GM10266 (cell line): ENCODE measurements at regions not wholly inside any gene's neighbourhood (a gene's known extent, or its start where the extent isn't known, plus 50 kb on each side); places are given as distances from the start of the nearest gene placed in this dataset.
"Not testable (repeated sequence)": the region's sequence is repeated elsewhere in the genome, so short reads cannot be mapped to it uniquely, and the experiment has no call there.

Experiments
- DNase-seq: peaks from one replicate; pipeline ENCODE4 v3.0.0; 2012; ENCODE audit errors: extremely low spot score
- TF ChIP-seq, protein P1 (sequence below): IDR thresholded peaks from 2 replicates; pipeline ENCODE4 v1.5.1; 2012; ENCODE audit warnings: mild to moderate bottlenecking, low read depth; ENCODE audit not compliant: control insufficient read depth, insufficient read depth; ENCODE audit errors: missing control alignments

DNA sequence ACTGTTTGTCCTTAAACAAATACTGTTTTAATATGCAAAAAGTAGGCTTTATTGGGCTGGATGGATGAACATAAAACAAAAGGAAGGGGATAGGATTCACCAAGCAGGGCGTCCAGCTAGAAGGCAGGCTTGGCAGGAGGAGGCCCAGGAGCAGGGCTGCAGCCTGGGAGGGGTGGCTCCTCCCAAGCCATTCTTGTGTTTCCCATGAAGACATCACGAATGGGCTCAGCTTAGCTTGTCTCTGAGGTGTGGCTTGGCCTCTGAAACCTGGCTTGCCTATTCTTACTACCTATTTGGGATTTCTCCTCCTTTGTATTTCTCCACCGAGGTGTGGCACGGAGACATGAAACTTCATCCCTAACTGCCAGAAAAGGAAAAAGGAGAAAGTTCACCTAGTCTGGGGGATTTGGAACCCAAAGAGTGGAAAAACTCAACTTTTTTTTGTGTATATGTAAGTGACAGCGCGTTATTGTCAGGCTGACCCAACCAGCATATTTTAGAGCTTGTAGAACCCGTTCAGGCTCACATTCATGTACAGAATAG lies 481.9 kb upstream of the SPRED2 start:
- DNase-seq, result no peak
- TF ChIP-seq, protein P1, sequence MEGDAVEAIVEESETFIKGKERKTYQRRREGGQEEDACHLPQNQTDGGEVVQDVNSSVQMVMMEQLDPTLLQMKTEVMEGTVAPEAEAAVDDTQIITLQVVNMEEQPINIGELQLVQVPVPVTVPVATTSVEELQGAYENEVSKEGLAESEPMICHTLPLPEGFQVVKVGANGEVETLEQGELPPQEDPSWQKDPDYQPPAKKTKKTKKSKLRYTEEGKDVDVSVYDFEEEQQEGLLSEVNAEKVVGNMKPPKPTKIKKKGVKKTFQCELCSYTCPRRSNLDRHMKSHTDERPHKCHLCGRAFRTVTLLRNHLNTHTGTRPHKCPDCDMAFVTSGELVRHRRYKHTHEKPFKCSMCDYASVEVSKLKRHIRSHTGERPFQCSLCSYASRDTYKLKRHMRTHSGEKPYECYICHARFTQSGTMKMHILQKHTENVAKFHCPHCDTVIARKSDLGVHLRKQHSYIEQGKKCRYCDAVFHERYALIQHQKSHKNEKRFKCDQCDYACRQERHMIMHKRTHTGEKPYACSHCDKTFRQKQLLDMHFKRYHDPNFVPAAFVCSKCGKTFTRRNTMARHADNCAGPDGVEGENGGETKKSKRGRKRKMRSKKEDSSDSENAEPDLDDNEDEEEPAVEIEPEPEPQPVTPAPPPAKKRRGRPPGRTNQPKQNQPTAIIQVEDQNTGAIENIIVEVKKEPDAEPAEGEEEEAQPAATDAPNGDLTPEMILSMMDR, result no peak

DNA sequence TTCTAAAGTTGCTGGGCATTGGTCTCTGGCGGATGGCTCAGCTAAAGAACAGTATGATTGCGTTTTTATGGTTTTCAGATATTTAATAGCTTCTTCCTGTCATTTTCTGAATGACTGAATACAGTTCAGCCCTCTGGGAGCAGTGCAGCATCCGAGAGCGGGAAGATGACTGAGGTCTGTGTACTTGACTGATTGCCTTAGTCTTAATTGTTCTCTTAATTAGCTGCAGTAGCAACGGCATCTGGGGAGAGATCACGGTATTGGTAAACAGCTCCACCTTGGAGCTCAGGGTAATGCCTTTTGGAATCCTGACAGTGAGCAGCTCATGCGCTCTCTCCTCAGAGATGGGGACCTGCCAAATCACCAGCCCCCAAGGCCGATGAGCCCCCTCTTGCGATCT lies 481.4 kb upstream of the SPRED2 start:
- DNase-seq, result no peak
- TF ChIP-seq, protein P1, result no peak

DNA sequence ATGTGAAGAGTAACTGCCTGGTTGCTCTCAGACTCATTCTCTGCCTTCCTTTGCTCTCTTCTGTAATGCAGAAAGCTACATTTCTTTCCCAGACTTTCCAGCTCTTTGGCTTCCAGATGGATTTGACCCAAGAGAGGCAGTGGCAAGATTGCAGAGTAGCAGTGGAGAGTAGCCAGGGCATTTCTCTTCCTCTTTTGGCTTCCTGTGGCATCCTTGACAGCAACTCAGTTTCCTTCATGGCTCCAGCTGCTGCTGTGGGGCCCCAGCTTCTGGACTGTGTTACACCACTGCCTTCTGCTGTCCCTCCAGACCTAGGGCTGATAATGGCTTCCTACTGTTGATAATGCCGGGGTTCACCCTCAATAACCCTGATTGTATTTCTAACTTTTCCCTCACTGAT lies 469.4 kb upstream of the SPRED2 start:
- DNase-seq, result no peak
- TF ChIP-seq, protein P1, result no peak

DNA sequence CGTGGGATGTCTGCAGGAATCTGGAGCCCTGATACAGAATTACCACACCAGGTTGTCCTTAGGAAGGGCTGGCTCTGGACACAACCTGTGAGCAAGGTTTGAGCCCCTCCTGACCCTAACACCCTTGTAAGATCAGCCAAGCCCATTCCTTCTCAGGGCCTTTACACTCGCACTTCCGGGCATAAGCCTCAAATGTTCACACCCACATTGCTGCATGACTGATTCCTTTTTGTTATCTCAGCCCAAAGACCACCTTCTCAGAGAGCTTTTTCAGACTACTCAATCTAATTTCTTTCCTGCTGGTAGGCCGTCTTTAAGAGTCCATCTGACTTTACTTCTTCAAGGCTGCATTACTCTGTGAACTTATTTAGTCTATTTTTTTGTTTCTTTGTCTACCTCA lies 464.0 kb upstream of the SPRED2 start:
- TF ChIP-seq, protein P1, result no peak
- DNase-seq, result no peak

DNA sequence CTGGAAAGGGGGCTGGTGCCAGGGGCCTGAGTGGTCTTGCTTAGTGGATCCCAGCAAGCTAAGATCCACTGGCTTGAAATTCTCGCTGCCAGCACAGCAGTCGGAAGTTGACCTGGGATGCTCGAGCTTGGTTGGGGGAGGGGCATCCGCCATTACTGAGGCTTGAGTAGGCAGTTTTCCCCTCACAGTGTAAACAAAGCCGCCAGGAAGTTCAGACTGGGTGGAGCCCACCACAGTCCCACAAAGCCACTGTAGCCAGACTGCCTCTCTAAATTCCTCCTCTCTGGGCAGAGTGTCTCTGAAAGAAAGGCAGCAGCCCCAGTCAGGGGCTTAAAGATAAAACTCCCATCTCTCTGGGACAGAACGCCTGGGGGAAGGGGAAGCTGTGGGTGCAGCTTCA lies 457.7 kb upstream of the SPRED2 start:
- DNase-seq, result not testable (repeated sequence)

DNA sequence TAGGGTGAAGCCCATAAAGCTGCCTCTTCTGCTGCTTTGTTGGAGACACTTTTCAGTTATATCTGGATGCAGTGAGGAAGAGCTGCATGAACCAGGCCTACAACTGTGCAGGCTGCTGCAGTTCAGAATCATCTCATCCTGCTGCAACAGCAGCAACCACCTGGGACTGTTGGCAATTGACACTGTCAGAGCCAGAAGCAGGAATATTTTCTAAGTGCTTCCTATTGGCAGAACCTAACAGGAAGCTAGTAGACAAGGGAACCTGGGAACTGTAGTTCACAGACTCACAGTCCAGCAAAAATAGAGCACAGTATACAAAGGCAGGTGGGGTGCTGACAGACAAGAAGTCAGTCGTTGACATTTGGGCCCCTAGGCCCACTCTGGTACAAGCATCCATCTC lies 452.9 kb upstream of the SPRED2 start:
- DNase-seq, result no peak
- TF ChIP-seq, protein P1, result no peak

DNA sequence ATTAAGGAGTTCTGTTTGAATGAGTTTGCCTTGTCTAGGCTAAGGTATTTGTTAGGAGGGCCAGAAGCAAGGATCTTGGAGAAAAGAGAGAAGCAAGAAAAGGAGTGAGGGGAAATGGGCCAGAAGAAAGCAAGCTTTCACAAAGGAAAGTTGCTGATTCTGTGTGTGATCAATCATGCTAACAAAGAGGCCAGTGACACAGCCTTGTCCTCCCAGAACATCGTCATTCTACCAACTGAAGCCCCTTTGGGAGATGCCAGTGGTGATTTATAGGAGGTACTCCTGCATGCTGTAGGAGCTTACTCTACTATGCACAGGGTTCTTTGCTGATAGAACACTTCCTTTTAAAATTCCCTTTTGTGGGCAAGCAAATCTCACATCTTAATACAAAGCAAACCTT lies 449.2 kb upstream of the SPRED2 start:
- TF ChIP-seq, protein P1, result no peak
- no peak for DNase-seq

DNA sequence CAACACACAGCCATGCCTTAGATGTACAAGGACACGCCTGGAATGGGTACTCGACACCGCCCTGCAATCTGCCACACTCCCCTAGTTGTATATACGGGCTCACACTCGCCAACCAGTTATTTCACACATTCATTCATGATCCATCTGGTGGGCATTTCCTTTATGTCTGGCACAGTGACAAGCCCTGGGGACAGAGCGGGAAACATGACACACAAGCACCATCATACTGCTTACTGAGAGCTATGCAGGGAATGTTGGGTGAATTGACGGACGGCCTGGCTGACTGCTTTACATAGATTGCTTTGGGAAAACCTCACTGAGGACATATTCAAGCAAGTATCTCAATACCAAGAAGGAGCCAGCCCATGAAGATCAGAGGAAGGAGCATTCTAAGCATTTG lies 448.0 kb upstream of the SPRED2 start:
- DNase-seq, result no peak
- TF ChIP-seq, protein P1, result no peak
